ENCODE measurements at regions not wholly inside any gene's neighbourhood (a gene's known extent, or its start where the extent isn't known, plus 50 kb on each side); places are given as distances from the start of the nearest gene placed in this dataset.

DNA sequence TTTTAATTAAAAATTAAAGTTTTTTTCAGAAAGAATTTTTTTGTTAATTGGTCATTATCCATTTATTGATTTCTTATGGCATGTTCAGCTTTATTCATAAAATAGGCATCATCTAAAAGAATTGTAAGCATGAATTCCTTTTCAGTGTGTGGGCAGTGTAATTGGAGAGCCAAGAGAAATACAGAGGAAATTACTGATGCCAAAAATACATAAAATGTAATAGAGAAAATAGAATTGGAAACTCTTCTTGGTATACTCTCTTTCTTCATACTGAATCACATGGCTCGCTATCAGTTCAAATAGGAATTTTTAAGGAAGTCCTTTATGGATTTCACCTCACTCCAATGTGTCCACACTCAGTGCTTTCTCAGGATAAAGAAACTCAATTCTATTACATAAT, 663.6 kb upstream of the NRXN1 start:
- no peak for FAIRE-seq

DNA sequence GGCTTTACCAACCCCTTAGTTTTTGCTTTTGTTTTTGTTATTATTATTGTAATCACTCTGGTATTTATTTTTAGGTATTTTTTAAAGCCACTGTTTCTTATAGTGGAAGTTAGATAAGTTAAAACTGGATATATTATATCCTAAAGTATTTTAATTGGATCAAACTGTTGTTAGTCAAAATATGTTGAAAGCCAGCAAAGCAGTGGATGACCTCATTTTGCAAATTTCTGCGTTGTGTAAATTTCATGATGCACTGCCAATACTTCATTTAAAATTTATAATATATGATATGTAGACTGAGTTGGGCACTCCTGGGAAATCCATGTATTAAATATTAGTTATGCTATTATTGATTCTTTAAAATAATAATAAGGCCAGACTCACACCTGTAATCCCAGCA, 661.7 kb upstream of the NRXN1 start:
- no peak for FAIRE-seq

DNA sequence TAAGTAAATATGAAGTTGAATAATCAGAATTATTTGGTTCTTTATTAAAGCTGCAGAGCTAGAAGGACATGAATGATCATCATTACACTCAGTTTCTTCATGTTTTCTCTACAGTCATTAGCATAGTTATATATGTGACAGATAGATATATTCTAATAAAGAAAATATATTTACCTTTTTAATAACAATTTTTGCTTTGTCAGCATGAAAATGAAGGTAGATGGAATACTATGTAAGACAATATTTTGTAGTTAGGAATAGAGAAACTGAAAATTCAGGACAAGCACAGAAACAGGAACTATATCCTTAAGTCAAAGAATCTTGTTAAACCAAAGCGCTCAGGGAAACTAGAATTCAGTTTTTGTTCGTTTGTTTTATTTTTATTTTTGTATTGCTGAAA, 649.9 kb upstream of the NRXN1 start:
- no peak for FAIRE-seq

- no peak for FAIRE-seq
These were observed 641.7 kb upstream of the NRXN1 start for GRCh38 chr2:51673628-51674027.

- no peak for FAIRE-seq
These were observed 635.7 kb upstream of the NRXN1 start for GRCh38 chr2:51667679-51668078.

- FAIRE-seq: no peak
These were observed 630.3 kb upstream of the NRXN1 start for GRCh38 chr2:51662187-51662586.

DNA sequence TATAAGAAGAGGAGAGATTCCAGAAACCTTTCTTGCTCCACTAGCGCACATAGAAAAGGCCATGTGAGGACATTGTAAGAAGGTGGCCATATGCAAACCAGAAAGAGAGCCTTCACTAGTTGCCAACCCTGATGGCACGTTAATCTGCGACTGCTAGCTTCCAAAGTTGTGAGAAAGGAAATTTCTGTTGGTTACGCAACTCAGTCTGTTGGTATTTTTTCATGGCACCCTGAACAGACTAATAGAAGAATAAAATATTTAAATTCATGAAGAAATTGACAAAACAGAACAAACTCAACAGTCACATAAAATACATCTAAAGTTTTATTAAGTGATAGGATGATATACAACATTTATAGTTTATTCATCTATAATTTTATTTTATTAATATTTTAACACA, 625.9 kb upstream of the NRXN1 start:
- no peak for FAIRE-seq

- FAIRE-seq: no peak
These were observed 618.8 kb upstream of the NRXN1 start for GRCh38 chr2:51650769-51651168.

DNA sequence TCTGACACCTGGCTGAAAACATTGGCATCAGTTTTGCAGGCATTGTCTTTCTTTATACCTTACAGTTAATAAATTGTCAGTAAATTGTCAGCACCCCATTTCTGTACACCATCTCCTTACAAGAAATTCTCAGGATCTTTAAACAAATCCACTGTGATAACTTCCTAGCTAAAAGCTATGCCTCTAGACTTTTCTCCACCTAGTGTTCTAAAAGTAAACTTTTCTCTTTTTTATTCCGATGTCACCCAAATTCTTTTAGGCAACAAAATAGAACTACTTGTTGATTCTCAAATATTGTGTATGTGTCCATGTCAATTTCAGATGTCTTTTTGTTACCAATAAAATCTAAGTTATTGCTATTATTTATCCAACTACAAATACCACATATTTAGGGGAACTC, 617.4 kb upstream of the NRXN1 start:
- FAIRE-seq: no peak

- no peak for FAIRE-seq
These were observed 606.9 kb upstream of the NRXN1 start for GRCh38 chr2:51638811-51639210.

DNA sequence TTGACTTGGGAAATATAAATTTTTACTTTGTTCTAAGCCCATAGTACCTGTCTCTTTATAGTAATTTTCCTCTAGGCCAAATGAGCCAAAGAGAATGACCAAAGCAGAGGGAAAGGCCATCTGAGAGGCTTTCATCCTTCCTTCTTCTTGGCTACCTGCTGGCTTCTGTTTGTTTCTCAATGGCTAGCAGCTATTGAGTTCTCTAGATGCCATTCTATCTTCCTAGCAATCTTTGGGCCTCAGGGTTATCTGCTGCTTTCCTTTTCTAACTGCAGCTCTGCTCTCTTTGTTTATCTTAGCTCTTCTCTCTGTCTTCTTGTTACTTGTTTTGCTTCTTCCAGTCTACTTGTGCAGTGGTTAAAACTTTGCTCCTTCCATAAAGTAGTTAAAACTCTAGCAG, 601.1 kb upstream of the NRXN1 start:
- FAIRE-seq: no peak

GRCh38 chr2:51629406-51629805, 597.5 kb upstream of the NRXN1 start:
- FAIRE-seq: no peak

DNA sequence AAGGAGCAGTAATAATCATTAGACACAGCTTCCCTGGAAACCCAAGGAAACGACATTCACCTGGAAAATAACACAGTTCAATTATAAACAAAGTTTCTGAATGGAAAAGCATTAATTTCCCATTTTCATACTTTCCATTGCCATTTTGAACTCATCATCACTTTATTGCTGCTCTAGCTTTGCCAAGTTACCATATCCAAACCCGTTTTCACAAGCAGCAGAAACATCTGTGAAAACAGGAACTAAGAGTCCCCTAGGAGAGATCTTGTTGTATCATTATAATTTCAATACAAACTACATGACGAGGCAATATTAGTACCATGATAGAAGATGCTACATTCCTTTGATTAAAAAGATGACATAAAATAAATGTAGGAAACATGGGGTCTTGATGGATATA, 597.0 kb upstream of the NRXN1 start:
- FAIRE-seq: no peak

DNA sequence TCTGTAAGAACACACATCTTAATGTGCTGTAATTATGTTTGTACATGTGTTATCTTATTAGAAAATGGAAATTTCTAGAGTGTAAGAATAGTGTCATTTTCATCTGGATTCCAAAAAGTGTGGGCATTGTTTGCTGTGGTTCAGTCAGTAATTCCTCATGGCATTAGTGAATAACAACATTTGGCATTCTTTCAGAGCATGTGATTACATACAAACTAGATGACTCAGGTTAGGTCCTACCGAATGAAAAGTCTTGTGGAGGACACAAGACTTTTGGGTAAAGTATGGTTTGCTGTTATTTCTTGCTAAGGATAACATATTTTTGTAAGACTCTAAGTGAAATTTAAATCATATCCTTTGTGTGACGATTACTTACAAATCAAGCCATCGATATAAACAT, 593.1 kb upstream of the NRXN1 start:
- FAIRE-seq: no peak

- FAIRE-seq: no peak
These were observed 588.9 kb upstream of the NRXN1 start for GRCh38 chr2:51620796-51621195.

GRCh38 chr2:51619961-51620360, 588.0 kb upstream of the NRXN1 start:
- no peak for FAIRE-seq

DNA sequence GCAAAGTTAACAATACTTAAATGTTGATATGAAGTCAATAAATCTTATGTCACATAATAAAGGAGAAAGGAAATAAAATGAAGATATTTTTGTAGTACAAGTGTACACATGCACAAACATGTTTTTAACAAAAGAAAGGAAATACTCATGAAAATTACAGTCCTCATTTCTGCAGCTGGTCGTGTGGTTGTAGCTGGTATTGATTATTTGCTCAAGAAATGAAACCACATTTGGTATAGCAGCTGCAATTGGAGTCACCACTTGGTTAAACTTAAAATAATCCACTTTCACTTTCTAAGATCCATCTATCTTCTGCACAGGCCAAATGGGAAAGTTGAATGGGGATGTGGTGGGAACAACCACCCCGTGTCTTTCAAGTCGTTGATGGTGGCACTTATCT, 580.5 kb upstream of the NRXN1 start:
- no peak for FAIRE-seq

- FAIRE-seq: no peak
These were observed 569.8 kb upstream of the NRXN1 start for GRCh38 chr2:51601706-51602105.

- no peak for FAIRE-seq
These were observed 565.2 kb upstream of the NRXN1 start for GRCh38 chr2:51597086-51597485.

DNA sequence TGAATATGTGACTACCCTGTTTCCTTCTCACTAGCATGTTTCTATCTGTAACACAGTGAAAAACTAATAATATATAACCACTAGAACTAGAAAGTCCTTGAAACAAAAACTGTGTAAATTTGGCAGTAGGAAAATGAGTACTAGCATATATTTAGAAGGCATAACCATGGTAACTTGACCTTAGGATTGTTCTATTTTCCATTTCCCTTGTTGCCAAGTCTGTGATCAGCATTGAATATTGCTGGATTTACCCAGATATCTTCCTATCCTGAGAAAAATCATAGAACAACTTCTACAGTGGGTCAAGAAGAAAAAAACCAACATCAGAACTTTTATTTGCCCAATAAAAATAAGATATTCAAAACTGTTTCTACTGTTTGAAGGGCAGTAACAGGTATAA, 563.9 kb upstream of the NRXN1 start:
- FAIRE-seq: no peak

- FAIRE-seq: no peak
These were observed 549.8 kb upstream of the NRXN1 start for GRCh38 chr2:51581636-51582267.

DNA sequence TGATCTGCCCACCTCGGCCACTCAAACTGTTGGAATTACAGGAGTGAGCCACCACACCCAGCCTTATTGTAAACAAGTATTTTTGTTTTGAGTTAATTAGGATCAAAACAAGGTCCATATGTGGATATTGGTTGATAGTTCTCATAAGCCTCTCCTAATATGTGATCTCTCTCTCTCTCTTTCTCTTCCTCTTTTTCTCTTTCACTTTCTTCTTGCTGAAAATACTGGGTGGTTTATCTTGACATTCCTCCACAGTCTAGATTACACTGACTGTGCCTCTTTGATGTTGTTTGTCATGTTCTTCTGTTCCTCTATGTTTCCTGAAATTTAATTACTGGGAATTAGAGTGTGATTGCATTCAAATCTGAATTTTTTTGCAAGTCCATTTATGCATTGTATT, 547.5 kb upstream of the NRXN1 start:
- no peak for FAIRE-seq

- no peak for FAIRE-seq
These were observed 543.2 kb upstream of the NRXN1 start for GRCh38 chr2:51575181-51575580.

DNA sequence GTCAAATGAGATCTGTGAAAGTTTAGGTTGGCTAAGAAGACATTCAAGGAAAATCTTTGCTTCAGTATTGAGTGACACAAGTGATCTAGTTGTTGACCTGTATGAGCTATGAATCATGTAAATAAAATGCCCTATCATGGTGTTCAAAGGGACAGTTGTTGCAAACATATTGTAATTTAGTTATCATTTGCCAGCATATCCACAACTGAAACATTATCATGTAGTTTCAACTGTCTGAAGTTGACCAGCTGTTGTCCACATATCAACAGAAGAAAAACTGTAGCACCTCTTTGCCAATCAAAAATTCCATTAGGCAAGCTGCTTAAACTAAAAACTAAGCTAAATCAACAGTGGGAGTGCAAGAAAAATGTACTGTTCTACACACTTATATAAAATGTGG, 527.1 kb upstream of the NRXN1 start:
- FAIRE-seq: no peak

GRCh38 chr2:51553476-51553875, 521.5 kb upstream of the NRXN1 start:
- FAIRE-seq: no peak

GRCh38 chr2:51535763-51536162, 503.8 kb upstream of the NRXN1 start:
- no peak for FAIRE-seq

Data from islet of Langerhans (tissue), 1 donor.